H9 (cell line): ENCODE measurements at regions not wholly inside any gene's neighbourhood (a gene's known extent, or its start where the extent isn't known, plus 50 kb on each side); places are given as distances from the start of the nearest gene placed in this dataset.

ENCODE experiments used
- DNase-seq: peaks from one replicate; pipeline ENCODE4 v3.0.0-alpha.2; 2017
- H2AFZ ChIP-seq: one replicate; pipeline ENCODE4 v1.6.1; 2013; ENCODE audit warnings: mild to moderate bottlenecking, low read length, control low read depth, moderate library complexity
- H2AK5ac ChIP-seq: 2 replicates; pipeline ENCODE4 v1.6.1; 2013; ENCODE audit warnings: low read length, control low read depth, mixed read lengths; ENCODE audit not compliant: insufficient read length
- H2BK120ac ChIP-seq: one replicate; pipeline ENCODE4 v1.6.1; 2013; ENCODE audit warnings: low read depth, mild to moderate bottlenecking, low read length, control low read depth, inconsistent platforms; ENCODE audit not compliant: poor library complexity, severe bottlenecking
- H2BK12ac ChIP-seq: 2 replicates; pipeline ENCODE4 v1.6.1; 2013; ENCODE audit warnings: low read length, control low read depth, mixed read lengths, low read depth; ENCODE audit not compliant: insufficient read length
- H2BK15ac ChIP-seq: 2 replicates; pipeline ENCODE4 v1.6.1; 2013; ENCODE audit warnings: low read depth, low read length, control low read depth
- H2BK20ac ChIP-seq: one replicate; pipeline ENCODE4 v1.6.1; 2013; ENCODE audit warnings: low read depth, mild to moderate bottlenecking, low read length, control low read depth, inconsistent platforms; ENCODE audit not compliant: poor library complexity, severe bottlenecking
- H2BK5ac ChIP-seq: 2 replicates; pipeline ENCODE4 v1.6.1; 2013; ENCODE audit warnings: low read length, control low read depth, mixed read lengths; ENCODE audit not compliant: insufficient read length
- H3K14ac ChIP-seq: 2 replicates; pipeline ENCODE4 v1.6.1; 2013; ENCODE audit warnings: low read length, control low read depth; ENCODE audit not compliant: insufficient read depth
- H3K18ac ChIP-seq: 2 replicates; pipeline ENCODE4 v1.6.1; 2013; ENCODE audit warnings: low read depth, mild to moderate bottlenecking, mixed read lengths, low read length, control low read depth; ENCODE audit not compliant: insufficient read length
- H3K23ac ChIP-seq: 2 replicates; pipeline ENCODE4 v1.6.1; 2013; ENCODE audit warnings: low read length, control low read depth, mixed read lengths, low read depth; ENCODE audit not compliant: insufficient read length
- H3K23me2 ChIP-seq: 2 replicates; pipeline ENCODE4 v1.6.1; 2013; ENCODE audit warnings: low read depth, mild to moderate bottlenecking, mixed read lengths, low read length, control low read depth; ENCODE audit not compliant: insufficient read length, poor library complexity, severe bottlenecking
- H3K27ac ChIP-seq: 2 replicates; pipeline ENCODE4 v1.5.1; 2013; ENCODE audit warnings: low read length, control low read depth, mixed read lengths, low read depth; ENCODE audit not compliant: insufficient read length
- H3K27me3 ChIP-seq: 2 replicates; pipeline ENCODE4 v1.6.1; 2013; ENCODE audit warnings: low read length, control low read depth, inconsistent platforms; ENCODE audit not compliant: insufficient read depth
- H3K4ac ChIP-seq: 2 replicates; pipeline ENCODE4 v1.6.1; 2013; ENCODE audit warnings: low read depth, mild to moderate bottlenecking, control low read depth, inconsistent platforms, low read length, moderate library complexity
- H3K4me1 ChIP-seq: 2 replicates; pipeline ENCODE4 v1.6.1; 2013; ENCODE audit warnings: low read length, control low read depth, inconsistent platforms; ENCODE audit not compliant: insufficient read depth
- H3K4me2 ChIP-seq: 2 replicates; pipeline ENCODE4 v1.6.1; 2013; ENCODE audit warnings: low read length, control low read depth, mixed read lengths; ENCODE audit not compliant: insufficient read length, insufficient read depth
- H3K56ac ChIP-seq: 2 replicates; pipeline ENCODE4 v1.6.1; 2013; ENCODE audit warnings: low read depth, mild to moderate bottlenecking, mixed read lengths, low read length, control low read depth; ENCODE audit not compliant: insufficient read length
- H3K79me1 ChIP-seq: 2 replicates; pipeline ENCODE4 v1.6.1; 2013; ENCODE audit warnings: low read depth, mild to moderate bottlenecking, moderate library complexity, low read length, control low read depth, inconsistent platforms; ENCODE audit not compliant: insufficient read depth, poor library complexity, severe bottlenecking
- H3K79me2 ChIP-seq: 2 replicates; pipeline ENCODE4 v1.6.1; 2013; ENCODE audit warnings: low read length, control low read depth, inconsistent platforms; ENCODE audit not compliant: insufficient read depth
- H3K9ac ChIP-seq: 2 replicates; pipeline ENCODE4 v1.6.1; 2013; ENCODE audit warnings: low read length, control low read depth, mixed read lengths; ENCODE audit not compliant: insufficient read length; ENCODE audit errors: extremely low read depth
- H3K9me3 ChIP-seq: one replicate; pipeline ENCODE4 v1.6.1; 2013; ENCODE audit warnings: low read depth, low read length, inconsistent platforms; ENCODE audit not compliant: control insufficient read depth
- H3T11ph ChIP-seq: one replicate; pipeline ENCODE4 v1.6.1; 2013; ENCODE audit warnings: mild to moderate bottlenecking, low read length, control low read depth, inconsistent platforms
- H4K20me1 ChIP-seq: one replicate; pipeline ENCODE4 v1.6.1; 2013; ENCODE audit not compliant: control insufficient read depth, insufficient read length, insufficient read depth
- H4K5ac ChIP-seq: 2 replicates; pipeline ENCODE4 v1.6.1; 2013; ENCODE audit warnings: low read depth, mild to moderate bottlenecking, mixed read lengths, low read length, control low read depth; ENCODE audit not compliant: insufficient read length
- H4K8ac ChIP-seq: replicated peaks from 2 replicates; pipeline ENCODE4 v1.6.1; 2013; ENCODE audit warnings: low read length, control low read depth, mixed read lengths, low read depth; ENCODE audit not compliant: insufficient read length
- H4K91ac ChIP-seq: 2 replicates; pipeline ENCODE4 v1.6.1; 2013; ENCODE audit warnings: low read depth, mild to moderate bottlenecking, moderate library complexity, mixed read lengths, low read length, control low read depth; ENCODE audit not compliant: insufficient read length
- H3K27ac Mint-ChIP-seq, 3 experiments: 2 replicates in 2 of 3; 3 replicates in 1 of 3; pipeline ENCODE4 v1.8.0; 2020 to 2021; ENCODE audit warnings: mixed read lengths in 3 of 3, mild to moderate bottlenecking in 1 of 3, moderate library complexity in 1 of 3
- H3K27me3 Mint-ChIP-seq: 2 replicates; pipeline ENCODE4 v1.8.0; 2021; ENCODE audit warnings: low read depth, mild to moderate bottlenecking, moderate library complexity, mixed read lengths
- H3K36me3 Mint-ChIP-seq, 3 experiments: 2 replicates in 2 of 3; 3 replicates in 1 of 3; pipeline ENCODE4 v1.8.0; 2020 to 2021; ENCODE audit warnings: low read depth in 3 of 3, mixed read lengths in 3 of 3; ENCODE audit not compliant: insufficient read depth in 1 of 3
- H3K4me1 Mint-ChIP-seq, 2 experiments: 2 replicates each; pipeline ENCODE4 v1.8.0; 2020; ENCODE audit warnings: mixed read lengths in 2 of 2
- H3K4me3 Mint-ChIP-seq, 2 experiments: 2 replicates in 1 of 2; 3 replicates in 1 of 2; pipeline ENCODE4 v1.8.0; 2020 to 2021; ENCODE audit warnings: mild to moderate bottlenecking in 2 of 2, mixed read lengths in 2 of 2, moderate library complexity in 1 of 2
- H3K9me3 Mint-ChIP-seq, 2 experiments: 2 replicates in 1 of 2; 3 replicates in 1 of 2; pipeline ENCODE4 v1.8.0; 2020; ENCODE audit warnings: mild to moderate bottlenecking in 2 of 2, mixed read lengths in 2 of 2, moderate library complexity in 1 of 2
- WGBS: extraction: QIAGEN DNeasy Blood & Tissue Kit; methylation state at CpG from one replicate; pipeline ENCODE4 v1.1.7; 2013; ENCODE audit warnings: missing lambda C conversion rate, low lambda C conversion rate, mixed read lengths; ENCODE audit not compliant: insufficient read length; ENCODE audit errors: extremely low coverage; 5-methylcytosine and 5-hydroxymethylcytosine counted together
- TF ChIP-seq, protein P1 (sequence below): fragments of 200-600 bp; sonication (generic); conservative IDR thresholded peaks from 3 replicates; pipeline ENCODE4 v1.8.0; 2021; ENCODE audit warnings: antibody characterized with exemption, mild to moderate bottlenecking

DNA sequence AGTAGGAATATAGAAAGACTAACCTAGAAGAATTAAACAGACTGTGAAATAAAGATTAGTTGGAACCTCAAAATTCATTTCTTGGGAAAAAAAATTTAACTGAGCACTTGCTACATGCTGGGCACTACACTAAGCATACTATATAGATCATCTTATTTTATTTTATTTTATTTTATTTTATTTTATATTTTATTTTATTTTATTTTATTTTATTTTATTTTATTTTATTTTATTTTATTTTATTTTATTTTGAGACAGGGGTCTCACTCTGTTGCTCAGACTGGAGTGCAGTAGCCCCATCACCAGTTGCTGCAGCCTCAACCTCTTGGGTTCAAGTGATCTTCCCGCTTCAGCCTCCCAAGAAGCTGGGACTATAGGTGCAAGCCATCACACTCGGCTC is 74.5 kb upstream of the DSC1 start:
- Mint-ChIP-seq H3K27me3 (no peaks in the 10 kb centered on the region), H3K4me1 (peaks cover 16 to 18% of the 10 kb centered on the region in 2 experiments), H3K4me3 (no peak overlapping the region), H3K9me3 (no peaks in the 10 kb centered on the region), H3K27ac (no peak overlapping the region), H3K36me3 (no peaks in the 10 kb centered on the region)
- no CpG with 5 or more reads among the region's 2 CpGs for WGBS
- H3K14ac ChIP-seq: no peak overlapping the region
- no peak overlapping the region for H3K18ac ChIP-seq
- no peak overlapping the region for H3K27ac ChIP-seq
- H3T11ph ChIP-seq: no peak overlapping the region
- H2BK120ac ChIP-seq: no peak overlapping the region
- H3K23me2 ChIP-seq: no peaks in the 10 kb centered on the region
- H4K5ac ChIP-seq: no peak overlapping the region
- TF ChIP-seq, protein P1, sequence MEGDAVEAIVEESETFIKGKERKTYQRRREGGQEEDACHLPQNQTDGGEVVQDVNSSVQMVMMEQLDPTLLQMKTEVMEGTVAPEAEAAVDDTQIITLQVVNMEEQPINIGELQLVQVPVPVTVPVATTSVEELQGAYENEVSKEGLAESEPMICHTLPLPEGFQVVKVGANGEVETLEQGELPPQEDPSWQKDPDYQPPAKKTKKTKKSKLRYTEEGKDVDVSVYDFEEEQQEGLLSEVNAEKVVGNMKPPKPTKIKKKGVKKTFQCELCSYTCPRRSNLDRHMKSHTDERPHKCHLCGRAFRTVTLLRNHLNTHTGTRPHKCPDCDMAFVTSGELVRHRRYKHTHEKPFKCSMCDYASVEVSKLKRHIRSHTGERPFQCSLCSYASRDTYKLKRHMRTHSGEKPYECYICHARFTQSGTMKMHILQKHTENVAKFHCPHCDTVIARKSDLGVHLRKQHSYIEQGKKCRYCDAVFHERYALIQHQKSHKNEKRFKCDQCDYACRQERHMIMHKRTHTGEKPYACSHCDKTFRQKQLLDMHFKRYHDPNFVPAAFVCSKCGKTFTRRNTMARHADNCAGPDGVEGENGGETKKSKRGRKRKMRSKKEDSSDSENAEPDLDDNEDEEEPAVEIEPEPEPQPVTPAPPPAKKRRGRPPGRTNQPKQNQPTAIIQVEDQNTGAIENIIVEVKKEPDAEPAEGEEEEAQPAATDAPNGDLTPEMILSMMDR: no peak
- no peak overlapping the region for H2BK5ac ChIP-seq
- no peak overlapping the region for H2BK15ac ChIP-seq
- no peak overlapping the region for H3K4ac ChIP-seq
- no peak overlapping the region for H3K23ac ChIP-seq
- no peaks in the 10 kb centered on the region for H3K4me1 ChIP-seq
- no peak overlapping the region for H3K56ac ChIP-seq
- H3K9me3 ChIP-seq: no peaks in the 10 kb centered on the region
- no peaks in the 10 kb centered on the region for H3K79me2 ChIP-seq
- no peak overlapping the region for H2BK20ac ChIP-seq
- no peak overlapping the region for H2AK5ac ChIP-seq
- no peaks in the 10 kb centered on the region for H4K20me1 ChIP-seq
- no peaks in the 10 kb centered on the region for H3K79me1 ChIP-seq
- no peak overlapping the region for H3K9ac ChIP-seq
- no peak overlapping the region for H2BK12ac ChIP-seq
- DNase-seq: no peak
- H4K91ac ChIP-seq: no peak overlapping the region
- H2AFZ ChIP-seq: no peak overlapping the region
- no peak overlapping the region for H4K8ac ChIP-seq
- no peak overlapping the region for H3K4me2 ChIP-seq
- H3K27me3 ChIP-seq: no peaks in the 10 kb centered on the region
